Thoracic aorta (tissue), 2 donors: ENCODE measurements at regions not wholly inside any gene's neighbourhood (a gene's known extent, or its start where the extent isn't known, plus 50 kb on each side); places are given as distances from the start of the nearest gene placed in this dataset.
A peak's percentile ranks its signal among the peaks of the same experiment; 100 is the strongest.

ENCODE experiments used
- ATAC-seq: fragments of 150-250 bp; one replicate; pipeline ENCODE4 v1.8.0; 2017; ENCODE audit warnings: low read depth; ENCODE audit not compliant: insufficient number of reproducible peaks, low FRiP score
- DNase-seq: peaks from one replicate; pipeline ENCODE4 v3.0.0-alpha.2; 2020; ENCODE audit warnings: low spot score
- H3K27ac ChIP-seq, 2 donors: fragments of 200-600 bp; sonication (generic); 1 replicate in 1 of 2; 2 replicates in 1 of 2; pipeline ENCODE4 v1.5.1; 2016; ENCODE audit warnings: mild to moderate bottlenecking in 2 of 2, moderate library complexity in 2 of 2
- H3K27me3 ChIP-seq: fragments of 200-600 bp; sonication (generic); replicated peaks from 2 replicates; pipeline ENCODE4 v1.6.0; 2016; ENCODE audit warnings: mild to moderate bottlenecking; ENCODE audit not compliant: insufficient read depth
- H3K36me3 ChIP-seq: fragments of 200-600 bp; sonication (generic); one replicate; pipeline ENCODE4 v1.5.1; 2016
- H3K4me1 ChIP-seq, 2 donors: fragments of 200-600 bp; sonication (generic); 1 replicate in 1 of 2; 2 replicates in 1 of 2; pipeline versions ENCODE4 v1.5.1 to v1.6.0; 2016; ENCODE audit warnings: low read depth in 2 of 2, mild to moderate bottlenecking in 1 of 2; ENCODE audit not compliant: control insufficient read depth in 1 of 2
- H3K4me3 ChIP-seq: fragments of 200-600 bp; sonication (generic); 2 replicates; pipeline ENCODE4 v1.5.1; 2016; ENCODE audit warnings: mild to moderate bottlenecking
- H3K9me3 ChIP-seq: fragments of 200-600 bp; sonication (generic); 2 replicates; pipeline ENCODE4 v1.5.1; 2016
- TF ChIP-seq, protein P1 (sequence below): fragments of 200-600 bp; sonication (generic); IDR thresholded peaks from one replicate; pipeline ENCODE4 v1.5.1; 2019; ENCODE audit warnings: antibody characterized with exemption

GRCh38 chr21:38683222-38683621, 122.5 kb upstream of the ETS2 start:
- peaks cover 16 to 37% of the 10 kb centered on the region in 2 donors for H3K4me1 ChIP-seq
- H3K4me3 ChIP-seq, result no peak overlapping the region
- no peak for ATAC-seq
- no peak for DNase-seq
- no peaks in the 10 kb centered on the region for H3K27me3 ChIP-seq
- H3K27ac ChIP-seq, result no peak overlapping the region
- H3K36me3 ChIP-seq, result no peaks in the 10 kb centered on the region
- H3K9me3 ChIP-seq, result no peaks in the 10 kb centered on the region
- TF ChIP-seq, protein P1, sequence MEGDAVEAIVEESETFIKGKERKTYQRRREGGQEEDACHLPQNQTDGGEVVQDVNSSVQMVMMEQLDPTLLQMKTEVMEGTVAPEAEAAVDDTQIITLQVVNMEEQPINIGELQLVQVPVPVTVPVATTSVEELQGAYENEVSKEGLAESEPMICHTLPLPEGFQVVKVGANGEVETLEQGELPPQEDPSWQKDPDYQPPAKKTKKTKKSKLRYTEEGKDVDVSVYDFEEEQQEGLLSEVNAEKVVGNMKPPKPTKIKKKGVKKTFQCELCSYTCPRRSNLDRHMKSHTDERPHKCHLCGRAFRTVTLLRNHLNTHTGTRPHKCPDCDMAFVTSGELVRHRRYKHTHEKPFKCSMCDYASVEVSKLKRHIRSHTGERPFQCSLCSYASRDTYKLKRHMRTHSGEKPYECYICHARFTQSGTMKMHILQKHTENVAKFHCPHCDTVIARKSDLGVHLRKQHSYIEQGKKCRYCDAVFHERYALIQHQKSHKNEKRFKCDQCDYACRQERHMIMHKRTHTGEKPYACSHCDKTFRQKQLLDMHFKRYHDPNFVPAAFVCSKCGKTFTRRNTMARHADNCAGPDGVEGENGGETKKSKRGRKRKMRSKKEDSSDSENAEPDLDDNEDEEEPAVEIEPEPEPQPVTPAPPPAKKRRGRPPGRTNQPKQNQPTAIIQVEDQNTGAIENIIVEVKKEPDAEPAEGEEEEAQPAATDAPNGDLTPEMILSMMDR, result no peak

- Histone ChIP-seq H3K9me3 (no peaks in the 10 kb centered on the region), H3K4me1 (peaks cover 9 to 36% of the 10 kb centered on the region in 2 donors), H3K36me3 (no peaks in the 10 kb centered on the region), H3K27me3 (no peaks in the 10 kb centered on the region), H3K27ac (no peak overlapping the region), H3K4me3 (no peak overlapping the region)
- TF ChIP-seq, protein P1, result no peak
- ATAC-seq (no peak), DNase-seq (no peak)
Observed at GRCh38 chr21:38688068-38688467, 117.7 kb upstream of the ETS2 start.

DNA sequence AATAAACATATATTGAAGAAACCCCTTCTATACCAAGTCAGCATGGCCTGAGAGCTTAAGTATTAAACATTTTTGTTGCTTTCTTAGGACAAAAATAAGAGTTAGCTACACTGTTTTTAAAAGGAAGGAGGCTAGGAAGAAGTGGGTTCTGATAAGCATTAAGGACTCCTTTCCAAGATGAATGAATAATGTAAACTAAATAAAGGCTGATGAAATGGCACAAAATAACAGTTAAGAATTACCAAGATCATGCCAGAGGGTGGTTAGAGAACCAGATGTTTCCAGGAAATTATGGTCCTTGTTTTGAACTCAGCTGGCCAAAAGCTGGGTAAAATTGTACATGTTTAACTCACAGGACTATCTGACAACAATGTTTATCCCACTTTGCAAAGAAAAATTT, 114.1 kb upstream of the ETS2 start:
- Histone ChIP-seq H3K36me3 (no peaks in the 10 kb centered on the region), H3K4me1 (peaks cover 9 to 37% of the 10 kb centered on the region in 2 donors), H3K9me3 (no peaks in the 10 kb centered on the region), H3K27me3 (no peaks in the 10 kb centered on the region), H3K4me3 (peak overlapping the region; percentile 10), H3K27ac (peak overlapping the region; percentile 44 to 78)
- DNase-seq (no peak), ATAC-seq (peak; percentile 54)
- TF ChIP-seq, protein P1, result no peak

GRCh38 chr21:38696579-38696978, 109.2 kb upstream of the ETS2 start:
- DNase-seq, result no peak
- peaks cover 5 to 14% of the 10 kb centered on the region in 2 donors for H3K4me1 ChIP-seq
- TF ChIP-seq, protein P1, result no peak
- no peaks in the 10 kb centered on the region for H3K36me3 ChIP-seq
- H3K27ac ChIP-seq, result no peak overlapping the region
- H3K4me3 ChIP-seq, result no peak overlapping the region
- ATAC-seq, result no peak
- no peaks in the 10 kb centered on the region for H3K9me3 ChIP-seq
- H3K27me3 ChIP-seq, result no peaks in the 10 kb centered on the region

DNA sequence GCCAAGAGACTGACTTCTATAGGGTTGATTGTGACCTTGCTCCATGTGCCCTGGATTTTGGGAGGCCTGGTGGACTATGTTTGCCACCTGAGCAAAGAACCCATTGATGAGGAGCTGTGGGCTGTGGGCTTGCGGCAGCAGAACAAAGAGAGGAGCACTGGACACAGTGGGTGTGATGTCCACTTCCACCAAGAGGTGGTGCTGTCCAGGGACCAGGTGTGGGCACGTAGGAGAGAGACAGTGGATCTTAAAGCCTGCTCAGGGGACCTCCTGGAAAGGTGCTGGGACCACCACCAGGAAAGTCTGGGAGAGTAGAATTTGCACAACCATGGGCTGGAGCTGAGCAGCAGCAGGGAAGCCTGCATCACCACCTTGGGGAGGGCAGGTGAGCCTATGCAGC, 106.7 kb upstream of the ETS2 start:
- Histone ChIP-seq H3K27me3 (no peaks in the 10 kb centered on the region), H3K36me3 (no peaks in the 10 kb centered on the region), H3K4me1 (peaks cover 0 to 5% of the 10 kb centered on the region in 2 donors), H3K27ac (no peak overlapping the region), H3K4me3 (no peak overlapping the region), H3K9me3 (no peaks in the 10 kb centered on the region)
- DNase-seq, result no peak
- TF ChIP-seq, protein P1, result peak; percentile 11
- no peak for ATAC-seq
